ENCODE measurements at regions not wholly inside any gene's neighbourhood (a gene's known extent, or its start where the extent isn't known, plus 50 kb on each side); places are given as distances from the start of the nearest gene placed in this dataset.
A peak's percentile ranks its signal among the peaks of the same experiment; 100 is the strongest.
"Not testable (repeated sequence)": the region's sequence is repeated elsewhere in the genome, so short reads cannot be mapped to it uniquely, and the experiment has no call there.

DNA sequence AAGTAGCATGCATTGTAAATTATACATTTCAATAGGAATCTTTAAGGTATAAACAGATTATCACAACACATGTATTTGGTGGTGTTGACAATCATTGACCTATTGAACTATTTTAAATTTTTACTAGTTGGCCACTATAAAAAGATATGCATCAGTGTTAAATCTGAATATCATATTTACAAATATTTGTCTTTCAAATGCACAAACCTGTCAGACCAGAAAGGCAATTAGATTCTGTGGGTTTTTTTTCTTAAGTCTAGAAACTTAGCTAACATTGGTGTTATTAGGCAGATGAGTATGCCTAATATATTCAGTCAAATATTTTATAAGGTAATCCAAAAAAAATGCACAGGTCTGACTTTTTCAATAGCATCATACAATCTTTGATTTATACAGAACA lies 241.4 kb upstream of the DGKB start:
- no peak for DNase-seq

DNA sequence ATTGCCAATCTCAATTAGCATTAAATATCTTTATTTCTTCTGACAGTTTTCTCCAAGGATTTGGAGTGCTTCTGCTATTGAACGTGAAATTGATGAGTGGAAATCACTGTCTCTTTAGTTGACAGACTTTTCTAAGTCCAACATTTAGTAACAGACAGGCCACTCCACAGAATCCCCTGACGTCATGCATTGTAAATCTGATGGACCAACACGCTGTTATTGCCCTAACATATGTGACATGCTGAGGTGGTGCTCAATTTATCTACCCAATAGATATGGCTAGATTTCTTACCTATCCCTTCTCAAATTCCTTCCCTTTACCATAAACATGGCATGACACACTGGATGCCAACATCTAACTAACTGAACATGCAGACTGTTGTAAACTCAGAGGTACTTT lies 240.6 kb upstream of the DGKB start:
- no peak for DNase-seq

DNA sequence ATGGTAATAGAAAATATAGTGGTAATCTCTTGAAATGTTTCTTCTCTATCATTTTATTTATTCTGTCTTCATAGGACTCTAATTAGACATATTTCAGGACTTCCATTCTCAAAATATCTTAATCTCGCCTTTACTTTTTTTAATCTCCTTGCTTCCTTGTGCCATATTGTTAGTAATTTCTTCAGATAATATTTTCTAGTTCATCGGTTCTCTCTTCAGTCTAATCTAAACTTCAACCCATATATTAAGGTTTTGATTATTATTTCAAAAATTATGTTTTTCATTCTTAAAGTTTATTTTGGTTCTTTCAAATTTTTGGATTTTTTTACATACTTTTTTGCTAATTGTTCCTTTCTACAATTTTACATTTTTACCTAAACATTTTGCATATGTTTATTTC lies 237.9 kb upstream of the DGKB start:
- DNase-seq, result no peak

DNA sequence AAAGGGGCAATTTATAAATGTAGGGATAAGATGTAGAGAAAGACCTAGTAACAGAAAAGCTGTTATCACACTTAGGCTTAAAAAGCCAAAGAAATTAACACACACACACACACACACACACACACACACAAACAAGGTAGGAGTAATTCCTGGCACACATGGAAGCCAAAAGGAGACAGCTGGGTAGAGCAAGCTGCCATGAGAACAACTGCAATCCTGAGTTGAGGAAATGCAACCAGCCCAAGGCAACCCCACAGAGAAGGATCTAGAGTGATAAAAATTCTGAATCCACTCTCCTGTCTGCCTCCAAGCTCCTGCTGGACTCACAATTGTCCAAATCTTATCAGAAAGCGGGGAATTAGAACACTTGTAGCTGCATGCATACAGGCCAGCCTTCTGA lies 229.1 kb upstream of the DGKB start:
- no peak for DNase-seq

DNA sequence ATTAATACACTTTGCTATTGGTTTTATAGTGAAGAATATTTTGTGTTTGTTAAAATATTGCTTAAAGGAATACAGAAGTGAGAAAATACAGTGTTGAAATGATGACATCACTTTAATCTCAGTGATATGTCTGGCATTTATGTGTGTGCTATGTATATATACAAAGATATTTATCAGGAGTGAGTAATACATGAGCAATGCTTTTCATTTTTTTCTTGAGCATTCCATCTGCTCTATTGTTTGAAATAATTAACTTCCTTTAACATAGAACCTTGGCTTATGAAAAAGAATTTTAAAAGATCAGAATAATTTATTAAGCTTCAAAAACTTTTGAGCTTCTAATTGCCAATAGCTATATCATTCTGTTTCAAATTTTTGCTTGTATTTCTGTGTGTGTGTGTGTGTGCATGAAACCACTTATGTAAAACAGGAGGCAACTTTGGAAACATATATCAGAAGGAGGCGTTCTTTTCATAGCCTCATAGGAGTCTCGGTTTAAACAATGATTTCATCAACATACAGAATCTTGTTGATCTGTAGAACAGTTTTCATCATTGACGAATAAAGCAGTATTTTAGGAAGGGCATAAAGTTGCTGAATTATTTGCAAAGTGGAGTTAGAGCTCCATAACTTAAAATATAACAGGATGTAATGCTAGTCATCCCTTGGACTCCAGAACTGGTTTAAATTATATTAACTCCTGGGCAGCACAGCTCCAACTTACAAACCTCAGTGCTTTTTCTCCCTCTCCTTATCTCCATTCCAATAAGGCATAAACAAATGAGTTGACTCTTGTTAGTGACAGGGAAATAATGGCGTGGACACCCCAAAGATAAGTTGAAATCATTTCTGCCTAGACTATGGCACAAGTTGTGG lies 228.4 kb upstream of the DGKB start:
- no peak for DNase-seq

DNA sequence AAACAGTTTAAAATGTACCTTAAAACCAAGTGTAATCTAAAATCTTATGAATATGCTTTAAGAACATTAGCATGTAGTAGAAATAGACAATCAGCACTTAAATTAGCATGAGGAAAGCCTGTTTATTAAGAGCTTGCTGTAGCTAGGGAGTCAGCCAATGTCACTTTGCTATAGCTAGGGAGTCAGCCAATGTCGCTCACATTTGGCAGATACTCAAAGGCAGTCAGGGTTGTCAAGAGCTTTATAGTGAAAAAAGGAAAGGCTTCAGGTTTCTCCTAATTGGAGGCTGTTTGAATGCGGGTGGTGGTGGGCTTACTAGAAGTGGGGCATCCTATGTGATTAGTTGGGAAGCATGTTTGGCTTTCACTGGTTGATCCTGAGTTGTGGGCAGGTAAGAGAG lies 226.2 kb upstream of the DGKB start:
- no peak for DNase-seq

DNA sequence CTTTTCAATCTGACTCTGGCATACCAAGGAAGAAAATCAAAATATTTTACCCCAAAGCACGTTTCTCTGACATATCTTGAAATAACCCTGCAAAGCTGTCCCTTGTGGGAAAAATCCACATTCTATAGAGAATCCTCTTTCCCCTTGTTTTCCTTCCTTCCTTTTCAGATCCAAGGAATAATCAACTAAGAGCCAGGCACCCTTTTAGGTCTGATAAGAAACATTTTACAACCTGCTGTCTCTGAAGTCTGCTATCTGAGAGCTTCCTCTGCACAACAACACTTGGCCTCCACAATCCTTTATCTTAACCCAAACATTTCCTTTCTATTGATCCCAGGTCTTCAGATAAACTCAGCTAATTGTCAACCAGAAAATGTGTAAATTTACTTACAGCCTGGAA lies 224.1 kb upstream of the DGKB start:
- not testable (repeated sequence) for DNase-seq

DNA sequence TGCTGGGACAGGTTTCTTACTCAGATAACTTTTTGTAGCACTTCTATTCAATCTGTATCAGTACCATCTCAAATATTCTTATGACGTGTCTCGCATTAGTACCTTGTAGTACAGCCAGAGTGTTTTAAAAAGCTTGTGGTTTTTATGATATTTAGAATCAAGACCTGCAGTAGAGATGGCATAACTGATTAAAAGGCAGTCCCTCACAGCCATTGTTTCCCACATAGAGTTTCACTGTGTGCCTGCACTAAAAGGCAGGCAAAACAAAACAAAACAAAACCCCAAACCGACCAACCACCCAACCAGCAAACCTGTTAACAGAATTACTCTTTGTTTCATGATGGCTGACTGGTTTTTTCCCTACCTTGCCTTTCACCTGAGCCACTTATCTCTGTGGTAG lies 221.3 kb upstream of the DGKB start:
- no peak for DNase-seq

DNA sequence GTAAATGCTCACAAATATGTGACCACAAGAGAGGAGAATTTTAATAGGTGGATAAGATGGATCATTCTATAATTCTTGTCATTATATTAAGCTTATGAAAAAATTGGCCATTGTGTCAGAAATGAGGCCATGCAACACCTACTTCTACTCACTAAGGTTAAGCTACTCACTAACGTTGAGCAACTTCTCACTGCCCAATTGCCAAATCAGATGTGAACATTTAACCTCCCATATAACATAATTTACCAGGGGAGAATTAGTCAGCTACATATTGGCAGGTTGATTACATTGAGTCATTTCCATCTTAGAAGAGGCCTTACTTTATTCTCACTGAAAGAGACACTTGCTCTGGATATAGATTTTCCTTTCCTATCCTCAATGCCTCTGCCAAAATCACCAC lies 211.2 kb upstream of the DGKB start:
- DNase-seq, result no peak

DNA sequence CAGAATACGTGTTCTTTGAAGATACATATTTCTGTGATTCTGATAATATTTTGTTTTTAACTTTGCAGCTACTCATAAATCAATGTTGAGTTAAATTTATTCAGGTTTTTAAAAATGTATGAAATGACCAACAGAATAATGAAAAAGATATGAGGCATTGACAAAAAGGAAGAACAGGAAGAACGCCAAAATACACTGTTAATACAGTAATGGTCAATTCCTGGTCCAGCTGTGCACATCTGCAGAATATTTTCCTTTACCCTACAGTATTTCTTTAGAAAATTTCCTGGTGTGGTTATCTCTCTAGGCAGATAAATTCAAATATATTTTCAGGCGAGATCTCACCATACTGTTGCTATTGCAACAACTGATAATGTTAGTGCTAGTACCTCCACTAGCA lies 203.2 kb upstream of the DGKB start:
- DNase-seq, result no peak

DNA sequence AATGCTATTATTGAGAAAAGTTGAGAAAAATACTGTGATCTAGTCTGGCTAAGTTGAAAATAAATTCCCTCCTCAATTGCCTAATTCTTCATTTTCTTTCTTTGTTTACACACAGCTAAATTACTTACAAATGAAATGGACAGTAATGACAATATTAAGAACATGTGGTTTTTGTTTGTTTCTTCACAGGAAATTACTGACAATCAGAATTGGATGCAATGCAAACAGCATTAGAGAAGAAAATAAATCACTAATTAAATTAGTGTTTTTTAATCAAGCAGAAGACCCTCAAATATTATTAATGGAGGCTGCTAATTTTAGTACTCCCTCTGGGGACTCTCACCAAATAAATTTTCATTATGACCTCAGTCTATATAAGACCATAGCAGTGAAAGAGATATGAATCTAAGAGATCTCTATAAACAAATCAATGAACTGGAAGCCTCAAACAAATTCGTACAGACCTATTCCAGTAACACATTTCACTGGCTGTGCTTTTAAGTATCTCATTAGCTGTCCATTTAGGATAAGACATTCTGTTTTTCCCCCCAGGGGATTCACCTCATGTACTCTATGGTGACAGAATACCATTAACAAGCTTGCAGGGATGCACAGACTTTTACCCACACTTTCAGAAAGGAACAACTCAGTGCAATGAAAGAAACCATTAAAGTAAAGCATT lies 202.0 kb upstream of the DGKB start:
- DNase-seq, result no peak

DNA sequence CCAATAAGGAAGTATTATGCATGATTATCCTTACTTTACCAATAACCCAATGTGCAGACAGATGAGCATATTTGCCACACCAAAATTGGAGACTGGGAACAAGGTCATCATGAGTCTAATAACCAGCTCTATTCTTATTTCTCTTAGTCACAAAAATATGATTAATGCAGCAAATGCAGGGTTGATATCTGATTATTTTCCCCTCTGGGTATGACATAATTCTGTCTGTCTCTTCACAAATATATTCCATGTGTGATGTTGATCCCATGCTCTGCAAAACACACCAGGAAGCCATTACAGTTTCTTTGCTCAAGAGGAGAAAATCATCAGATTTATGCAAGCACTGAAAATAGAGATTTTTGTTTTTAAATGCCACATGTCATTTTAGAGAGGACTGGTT lies 196.5 kb upstream of the DGKB start:
- DNase-seq, result no peak

DNA sequence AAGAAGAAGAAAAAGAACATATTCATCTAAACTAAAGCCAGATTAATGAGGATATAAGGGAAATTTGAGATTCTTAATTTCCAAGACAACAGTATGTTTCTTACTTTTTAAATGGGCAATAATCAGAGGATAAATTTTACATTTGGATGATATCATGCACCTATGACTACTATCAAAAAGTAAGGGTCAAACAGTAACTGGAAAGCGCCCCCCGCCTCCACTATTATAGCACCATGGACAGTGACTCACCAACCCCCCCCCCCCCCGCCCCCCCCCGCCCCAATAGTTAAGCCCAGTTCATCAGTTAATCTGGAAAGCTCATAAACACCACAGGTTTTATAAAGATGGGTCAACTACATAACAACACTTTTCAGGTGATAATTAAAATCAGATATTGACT lies 194.3 kb upstream of the DGKB start:
- no peak for DNase-seq

DNA sequence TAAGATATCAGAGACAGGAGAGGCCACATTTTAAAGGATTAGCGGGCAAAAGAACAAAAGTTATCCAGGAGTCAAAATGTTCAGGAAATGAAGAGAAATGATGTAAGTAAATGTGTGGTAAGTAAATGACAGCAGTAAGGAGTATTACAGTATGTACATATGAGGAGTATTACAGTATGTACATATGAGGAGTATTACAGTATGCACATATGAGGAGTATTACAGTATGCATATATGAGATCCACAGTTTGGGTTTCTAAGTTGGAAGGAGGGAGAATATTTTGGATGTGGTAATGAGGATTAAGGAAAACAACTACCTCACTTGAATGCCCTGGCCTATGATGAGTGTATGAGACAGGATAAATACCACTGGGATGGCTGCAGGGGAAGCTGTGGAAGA lies 192.4 kb upstream of the DGKB start:
- no peak for DNase-seq

DNA sequence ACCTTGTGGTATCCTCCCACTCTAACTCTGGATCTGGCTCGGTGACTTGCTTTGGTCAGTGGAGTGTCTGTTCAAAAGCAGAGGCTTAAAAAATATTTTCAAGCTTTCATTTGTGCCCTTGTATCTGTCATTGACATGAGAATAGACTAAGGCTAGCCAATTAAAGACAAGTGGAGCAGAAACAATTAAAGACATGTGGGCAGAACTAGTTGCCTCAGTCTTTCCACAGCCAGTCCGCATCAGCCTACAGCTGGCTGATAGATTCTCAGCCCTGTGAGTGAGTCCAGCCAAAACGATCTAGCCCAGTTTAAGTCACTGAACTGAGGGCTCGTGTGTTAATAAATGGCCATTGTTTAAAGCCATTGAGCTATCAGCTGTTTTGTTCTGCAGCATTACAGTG lies 185.2 kb upstream of the DGKB start:
- DNase-seq, result peak in 1 of 56 donors; percentile 1

DNA sequence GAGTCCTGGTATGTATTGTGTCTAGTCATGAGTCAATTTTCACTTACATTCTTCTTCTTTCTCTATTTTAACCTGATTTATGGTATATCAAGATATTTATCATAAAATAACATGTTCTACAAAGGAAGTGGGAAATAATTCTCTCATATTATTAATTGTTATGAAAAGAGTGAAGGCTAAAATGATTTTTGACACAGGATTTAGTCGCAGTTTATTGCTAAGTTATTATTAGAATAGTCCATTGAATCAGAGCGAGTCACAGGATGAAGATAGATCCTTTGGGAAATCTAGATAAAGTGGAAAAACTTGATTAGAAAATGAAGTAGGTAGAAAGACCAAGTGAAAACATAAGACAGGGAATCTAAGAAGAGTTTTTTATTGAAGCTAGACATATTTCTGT lies 184.3 kb upstream of the DGKB start:
- DNase-seq, result no peak

DNA sequence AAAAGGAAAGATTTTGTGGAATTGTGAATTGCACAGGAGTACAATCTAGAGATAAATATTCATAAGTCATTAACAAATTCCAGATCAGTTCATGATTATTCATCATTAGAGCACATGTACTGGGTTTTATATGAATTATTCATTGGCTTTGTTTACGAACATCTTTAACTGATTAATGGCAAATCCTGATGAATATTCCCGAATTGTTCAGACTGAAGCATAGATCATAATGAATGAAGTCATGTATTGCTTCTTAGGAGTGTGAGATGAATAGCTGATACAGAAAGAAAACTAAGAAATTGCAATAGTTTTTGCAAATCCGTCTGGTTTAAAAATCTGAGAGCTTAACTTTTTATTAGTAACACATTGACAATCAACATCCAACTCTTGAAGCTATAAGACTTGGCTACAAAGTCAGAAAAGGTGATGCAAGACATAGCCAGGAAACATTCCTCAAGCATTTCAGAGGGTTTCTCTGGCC lies 183.6 kb upstream of the DGKB start:
- DNase-seq, result no peak

DNA sequence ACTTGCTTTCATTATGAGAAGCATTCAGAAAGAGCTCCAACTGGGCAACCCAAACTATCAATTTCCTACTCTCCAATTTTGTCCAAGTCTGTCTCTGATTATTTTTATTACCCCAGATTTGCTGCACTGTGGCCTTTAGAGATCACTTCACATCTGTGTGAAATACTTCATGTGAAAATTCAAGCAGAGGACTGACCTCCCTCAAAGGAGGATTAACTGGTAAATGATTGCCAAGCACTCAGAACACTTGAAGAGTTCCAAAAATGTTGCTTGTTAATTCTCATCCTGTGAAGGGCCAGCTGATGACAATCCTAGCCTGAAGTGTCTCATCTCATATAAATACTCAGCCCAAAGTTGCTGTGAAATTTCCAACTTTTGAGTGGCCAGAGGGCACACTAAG lies 182.8 kb upstream of the DGKB start:
- no peak for DNase-seq

DNA sequence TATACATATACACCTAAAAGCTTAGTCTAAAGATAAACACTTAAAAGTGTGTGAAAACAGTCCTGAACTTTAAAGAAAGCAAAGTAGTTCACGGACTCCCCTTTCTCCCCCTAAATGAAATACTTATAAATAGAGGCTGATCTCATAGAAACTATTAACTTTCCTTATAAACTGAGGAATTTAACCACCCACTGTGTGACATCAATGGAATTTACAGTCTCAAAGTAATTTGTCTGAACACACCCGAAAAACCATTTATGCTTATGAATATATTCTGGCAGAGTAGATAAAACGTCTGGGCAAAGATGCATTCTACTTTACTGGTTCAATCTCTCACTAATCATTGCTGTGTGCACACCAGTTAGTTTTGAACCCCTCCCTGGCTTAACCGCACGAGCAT lies 181.8 kb upstream of the DGKB start:
- no peak for DNase-seq

DNA sequence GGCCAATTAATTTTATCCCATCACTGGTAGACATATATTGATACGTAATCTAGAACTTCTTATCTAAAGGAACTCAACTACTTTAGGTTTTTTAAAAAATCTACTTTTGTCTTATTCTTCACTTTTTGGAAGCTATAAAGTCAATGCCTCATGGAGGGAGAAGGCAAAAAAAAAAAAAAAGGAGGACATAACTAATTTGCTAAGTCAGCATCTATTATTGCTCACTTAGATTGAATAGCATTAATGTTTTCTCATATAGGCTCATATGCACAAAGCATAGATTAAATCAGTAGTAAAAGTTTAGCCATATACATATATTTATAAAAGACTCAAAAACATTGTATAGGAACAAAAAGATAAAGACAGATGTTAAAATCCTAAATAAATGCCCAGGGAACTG lies 179.3 kb upstream of the DGKB start:
- no peak for DNase-seq

DNA sequence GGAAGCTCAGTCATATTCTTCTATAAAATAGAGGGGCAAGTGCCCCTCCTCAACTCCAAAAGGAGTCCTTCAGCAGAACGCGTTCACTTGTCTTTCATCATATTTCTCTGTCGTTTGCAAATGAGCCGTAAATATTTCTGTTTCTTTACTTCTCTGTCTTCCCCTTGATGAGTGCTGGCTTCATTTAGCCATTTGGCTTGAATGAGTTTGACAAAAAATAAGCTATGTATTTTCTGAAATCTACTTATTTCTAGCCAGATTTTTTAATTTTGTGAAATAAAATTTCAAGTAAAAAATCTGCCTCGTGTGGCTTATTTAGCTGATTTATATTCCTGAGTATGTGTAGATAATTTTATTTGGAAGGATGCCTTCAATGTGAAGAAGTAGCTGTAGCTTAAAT lies 170.8 kb upstream of the DGKB start:
- DNase-seq, result no peak

DNA sequence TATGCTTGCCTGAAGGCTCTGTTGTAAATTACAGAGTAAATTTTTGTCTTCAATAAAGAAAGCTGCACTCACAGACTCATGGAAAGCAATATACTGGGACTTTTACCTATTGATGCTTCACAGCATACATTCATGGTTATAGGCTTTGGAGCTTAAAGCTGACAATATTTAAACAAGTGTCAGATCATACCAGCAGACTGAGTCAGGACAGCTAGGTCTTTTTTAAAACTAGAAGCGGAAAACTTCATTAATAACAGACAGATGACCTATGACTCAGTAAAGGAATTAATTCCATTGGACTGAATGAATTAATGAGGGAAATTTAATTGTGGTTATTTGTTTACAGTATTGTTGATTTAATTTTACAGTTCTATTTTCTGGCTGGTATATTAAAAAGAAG lies 165.8 kb upstream of the DGKB start:
- DNase-seq, result no peak

DNA sequence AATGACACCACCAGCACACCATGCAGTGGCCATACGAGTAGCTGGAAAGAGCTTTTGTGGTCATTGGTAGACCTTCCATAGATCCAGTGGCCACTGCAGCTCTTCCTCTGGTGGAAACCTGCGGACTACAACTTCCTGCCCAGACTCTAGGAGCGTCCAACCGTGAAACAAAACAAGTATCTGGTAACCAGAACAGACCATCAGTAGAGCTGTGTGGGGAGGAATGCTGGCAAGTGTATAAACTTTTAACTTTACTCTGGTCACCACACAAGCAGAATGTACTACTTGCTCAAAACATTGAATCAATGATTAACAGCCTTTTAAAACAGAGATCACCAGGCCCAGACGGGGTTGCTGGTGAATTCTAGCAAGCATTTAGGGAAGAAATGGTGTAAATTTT lies 154.7 kb upstream of the DGKB start:
- DNase-seq, result no peak
